ENCODE measurements at regions not wholly inside any gene's neighbourhood (a gene's known extent, or its start where the extent isn't known, plus 50 kb on each side); places are given as distances from the start of the nearest gene placed in this dataset.

GRCh38 chr2:151165105-151165684, 96.5 kb downstream of the RBM43 start:
- no peak overlapping the region for H4K8ac ChIP-seq (replicated peaks; ENCODE audit: insufficient read length, low read depth, low read length)
- H3K4me1 Mint-ChIP-seq = peaks cover 30 to 34% of the 10 kb centered on the region in 2 experiments
- no peak overlapping the region for H2BK120ac ChIP-seq (ENCODE audit: low read depth, low read length, poor library complexity, severe bottlenecking)
- no peak overlapping the region for H3K18ac ChIP-seq (ENCODE audit: insufficient read length, low read depth, low read length)
- H3K79me2 ChIP-seq (ENCODE audit: insufficient read depth, low read length) = no peaks in the 10 kb centered on the region
- H2BK20ac ChIP-seq (ENCODE audit: low read depth, low read length, poor library complexity, severe bottlenecking) = no peak overlapping the region
- no peaks in the 10 kb centered on the region for H3K23me2 ChIP-seq (ENCODE audit: insufficient read length, low read depth, low read length, poor library complexity, severe bottlenecking)
- DNase-seq = no peak
- no peak overlapping the region for H3K27ac ChIP-seq (ENCODE audit: insufficient read length, low read depth, low read length)
- H3K9me3 Mint-ChIP-seq = no peaks in the 10 kb centered on the region; a peak in 1 of 5 replicates
- no peak overlapping the region for H3K27ac Mint-ChIP-seq
- H4K20me1 ChIP-seq (ENCODE audit: control insufficient read depth, insufficient read depth, insufficient read length) = no peaks in the 10 kb centered on the region
- no peaks in the 10 kb centered on the region for H3K27me3 ChIP-seq (ENCODE audit: insufficient read depth, low read length)
- H3K4me1 ChIP-seq (ENCODE audit: insufficient read depth, low read length) = peaks cover 3% of the 10 kb centered on the region; the same call in 1 of the 2 replicates
- H3T11ph ChIP-seq (ENCODE audit: low read length) = no peak overlapping the region
- H3K9me3 ChIP-seq (ENCODE audit: control insufficient read depth, low read depth, low read length) = no peaks in the 10 kb centered on the region
- no peak overlapping the region for H3K9ac ChIP-seq (ENCODE audit: extremely low read depth, insufficient read length, low read length)
- H4K5ac ChIP-seq (ENCODE audit: insufficient read length, low read depth, low read length) = no peak overlapping the region
- peaks cover 0 to 1% (median 0%) of the 10 kb centered on the region in 3 experiments; a peak in 2 of 7 replicates for H3K36me3 Mint-ChIP-seq (ENCODE audit: insufficient read depth in 1 of 3, low read depth in 3 of 3)
- H3K56ac ChIP-seq (ENCODE audit: insufficient read length, low read depth, low read length) = no peak overlapping the region
- no peak overlapping the region for H2BK15ac ChIP-seq (ENCODE audit: low read depth, low read length)
- H3K4me2 ChIP-seq (ENCODE audit: insufficient read depth, insufficient read length, low read length) = no peak overlapping the region
- no peak overlapping the region for H2BK5ac ChIP-seq (ENCODE audit: insufficient read length, low read length)
- H3K4me3 Mint-ChIP-seq = no peak overlapping the region
- H3K27me3 Mint-ChIP-seq (ENCODE audit: low read depth) = no peaks in the 10 kb centered on the region
- no peaks in the 10 kb centered on the region for H3K79me1 ChIP-seq (ENCODE audit: insufficient read depth, low read depth, low read length, poor library complexity, severe bottlenecking)
- no peak overlapping the region for H3K4ac ChIP-seq (ENCODE audit: low read depth, low read length)
- TF ChIP-seq, protein P1, sequence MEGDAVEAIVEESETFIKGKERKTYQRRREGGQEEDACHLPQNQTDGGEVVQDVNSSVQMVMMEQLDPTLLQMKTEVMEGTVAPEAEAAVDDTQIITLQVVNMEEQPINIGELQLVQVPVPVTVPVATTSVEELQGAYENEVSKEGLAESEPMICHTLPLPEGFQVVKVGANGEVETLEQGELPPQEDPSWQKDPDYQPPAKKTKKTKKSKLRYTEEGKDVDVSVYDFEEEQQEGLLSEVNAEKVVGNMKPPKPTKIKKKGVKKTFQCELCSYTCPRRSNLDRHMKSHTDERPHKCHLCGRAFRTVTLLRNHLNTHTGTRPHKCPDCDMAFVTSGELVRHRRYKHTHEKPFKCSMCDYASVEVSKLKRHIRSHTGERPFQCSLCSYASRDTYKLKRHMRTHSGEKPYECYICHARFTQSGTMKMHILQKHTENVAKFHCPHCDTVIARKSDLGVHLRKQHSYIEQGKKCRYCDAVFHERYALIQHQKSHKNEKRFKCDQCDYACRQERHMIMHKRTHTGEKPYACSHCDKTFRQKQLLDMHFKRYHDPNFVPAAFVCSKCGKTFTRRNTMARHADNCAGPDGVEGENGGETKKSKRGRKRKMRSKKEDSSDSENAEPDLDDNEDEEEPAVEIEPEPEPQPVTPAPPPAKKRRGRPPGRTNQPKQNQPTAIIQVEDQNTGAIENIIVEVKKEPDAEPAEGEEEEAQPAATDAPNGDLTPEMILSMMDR (conservative IDR thresholded peaks at IDR 0.05) = no peak
- no peak overlapping the region for H2AFZ ChIP-seq (ENCODE audit: low read length)
- WGBS (ENCODE audit: extremely low coverage, insufficient read length, low lambda C conversion rate) = no CpG with 5 or more reads among the region's 5 CpGs
- no peak overlapping the region for H2BK12ac ChIP-seq (ENCODE audit: insufficient read length, low read depth, low read length)
- H3K14ac ChIP-seq (ENCODE audit: insufficient read depth, low read length) = no peak overlapping the region
- H2AK5ac ChIP-seq (ENCODE audit: insufficient read length, low read length) = no peak overlapping the region
- H4K91ac ChIP-seq (ENCODE audit: insufficient read length, low read depth, low read length) = no peak overlapping the region
- H3K23ac ChIP-seq (ENCODE audit: insufficient read length, low read depth, low read length) = no peak overlapping the region

Measured in H9 (cell line).